ENCODE measurements at regions not wholly inside any gene's neighbourhood (a gene's known extent, or its start where the extent isn't known, plus 50 kb on each side); places are given as distances from the start of the nearest gene placed in this dataset.

DNA sequence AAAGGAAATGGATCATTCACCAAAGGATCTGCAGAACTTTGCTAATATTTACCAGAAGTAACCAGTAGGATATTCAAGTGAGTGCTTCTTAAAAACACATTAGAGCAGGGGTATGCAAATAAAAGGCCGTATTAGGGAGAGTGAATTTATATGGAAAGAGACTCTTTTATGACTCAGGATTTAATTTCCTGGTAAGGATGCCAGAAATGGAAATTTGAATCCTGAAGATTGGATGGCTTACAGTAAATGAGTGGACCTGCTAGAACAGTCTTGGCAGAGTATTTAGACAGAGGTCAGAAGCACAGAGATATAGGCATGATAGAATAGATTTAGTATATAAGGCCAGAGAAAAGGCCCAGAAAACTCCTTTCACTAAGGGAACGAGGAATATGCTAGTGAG lies 201.6 kb downstream of the SLITRK5 start:
- intact Hi-C loops (cut with DNase I) = no loop called here
- Histone ChIP-seq H3K27ac (no peak overlapping the region), H3K36me3 (no peaks in the 10 kb centered on the region), H3K9me3 (no peaks in the 10 kb centered on the region), H3K27me3 (ENCODE audit: low read depth) (no peaks in the 10 kb centered on the region), H3K4me3 (no peak overlapping the region), H3K4me1 (no peaks in the 10 kb centered on the region)
- TF ChIP-seq, protein P1, sequence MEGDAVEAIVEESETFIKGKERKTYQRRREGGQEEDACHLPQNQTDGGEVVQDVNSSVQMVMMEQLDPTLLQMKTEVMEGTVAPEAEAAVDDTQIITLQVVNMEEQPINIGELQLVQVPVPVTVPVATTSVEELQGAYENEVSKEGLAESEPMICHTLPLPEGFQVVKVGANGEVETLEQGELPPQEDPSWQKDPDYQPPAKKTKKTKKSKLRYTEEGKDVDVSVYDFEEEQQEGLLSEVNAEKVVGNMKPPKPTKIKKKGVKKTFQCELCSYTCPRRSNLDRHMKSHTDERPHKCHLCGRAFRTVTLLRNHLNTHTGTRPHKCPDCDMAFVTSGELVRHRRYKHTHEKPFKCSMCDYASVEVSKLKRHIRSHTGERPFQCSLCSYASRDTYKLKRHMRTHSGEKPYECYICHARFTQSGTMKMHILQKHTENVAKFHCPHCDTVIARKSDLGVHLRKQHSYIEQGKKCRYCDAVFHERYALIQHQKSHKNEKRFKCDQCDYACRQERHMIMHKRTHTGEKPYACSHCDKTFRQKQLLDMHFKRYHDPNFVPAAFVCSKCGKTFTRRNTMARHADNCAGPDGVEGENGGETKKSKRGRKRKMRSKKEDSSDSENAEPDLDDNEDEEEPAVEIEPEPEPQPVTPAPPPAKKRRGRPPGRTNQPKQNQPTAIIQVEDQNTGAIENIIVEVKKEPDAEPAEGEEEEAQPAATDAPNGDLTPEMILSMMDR (IDR thresholded peaks at IDR 0.05) = no peak
- DNase-seq (no peak), ATAC-seq (no peak)

DNA sequence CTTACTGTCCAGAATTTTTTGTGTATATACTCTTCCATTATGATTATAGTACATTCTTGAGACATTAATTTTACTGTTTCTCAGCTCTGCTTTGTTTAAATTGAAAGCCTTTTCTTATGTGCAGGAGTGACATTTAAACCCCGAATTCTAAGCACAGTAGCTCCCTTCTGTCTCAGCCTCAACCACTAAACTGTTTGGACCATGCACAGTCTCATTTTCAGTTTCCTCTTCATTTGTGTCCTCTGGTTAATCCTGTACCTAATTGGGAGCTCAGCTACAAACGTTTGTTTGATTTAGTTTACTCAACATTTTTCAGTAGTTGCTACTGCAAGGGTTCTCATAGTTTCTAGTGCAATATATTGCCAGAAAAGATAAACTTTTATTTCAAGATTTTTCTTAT lies 206.3 kb downstream of the SLITRK5 start:
- TF ChIP-seq, protein P1 (IDR thresholded peaks at IDR 0.05) = no peak
- Histone ChIP-seq H3K9me3 (no peaks in the 10 kb centered on the region), H3K36me3 (no peaks in the 10 kb centered on the region), H3K27me3 (ENCODE audit: low read depth) (no peaks in the 10 kb centered on the region), H3K4me1 (no peaks in the 10 kb centered on the region), H3K4me3 (no peak overlapping the region), H3K27ac (no peak overlapping the region)
- ATAC-seq = no peak
- no peak for DNase-seq
- intact Hi-C loops (cut with DNase I) = no loop called here

DNA sequence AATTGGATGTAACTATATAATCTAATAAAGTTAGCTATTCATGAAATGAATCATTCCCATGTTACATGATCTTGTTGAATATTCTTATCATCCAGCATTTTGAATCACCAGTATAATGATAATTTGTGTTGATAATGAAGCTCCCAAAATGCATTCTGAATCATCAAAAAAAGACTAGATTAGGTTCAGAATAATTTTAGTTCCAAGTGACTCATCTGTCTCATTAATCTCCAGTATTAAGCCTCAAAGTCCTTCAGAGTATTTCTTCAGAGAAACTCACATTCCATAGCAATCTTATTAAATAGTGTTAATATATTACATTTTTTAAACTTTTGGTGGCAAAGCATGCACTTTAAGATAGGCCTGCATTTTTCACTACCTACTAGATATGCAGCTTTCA lies 207.5 kb downstream of the SLITRK5 start:
- Histone ChIP-seq H3K4me1 (no peaks in the 10 kb centered on the region), H3K27ac (no peak overlapping the region), H3K27me3 (ENCODE audit: low read depth) (no peaks in the 10 kb centered on the region), H3K36me3 (no peaks in the 10 kb centered on the region), H3K4me3 (no peak overlapping the region), H3K9me3 (no peaks in the 10 kb centered on the region)
- TF ChIP-seq, protein P1 (IDR thresholded peaks at IDR 0.05) = no peak
- no peak for ATAC-seq
- no peak for DNase-seq
- intact Hi-C loops (cut with DNase I) = no loop called here

DNA sequence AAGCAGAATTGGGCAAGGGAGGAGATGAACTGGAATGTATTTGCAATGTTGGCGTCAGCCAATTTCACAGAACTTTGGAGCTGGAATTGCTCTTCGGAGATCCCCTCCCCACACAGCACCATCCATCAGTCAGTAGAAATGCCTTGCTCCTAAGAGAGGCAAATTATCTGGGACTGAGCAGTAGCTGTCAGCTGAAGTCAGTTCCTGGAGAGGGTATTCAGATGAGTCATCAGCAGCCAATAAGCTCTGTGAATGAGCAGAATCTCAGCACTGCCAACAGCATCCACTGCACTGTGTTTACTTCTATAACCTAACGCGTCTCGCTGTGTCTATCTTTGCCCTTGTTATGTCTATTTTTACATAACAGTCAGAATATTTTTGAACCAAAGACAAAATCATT lies 213.7 kb downstream of the SLITRK5 start:
- TF ChIP-seq, protein P1 (IDR thresholded peaks at IDR 0.05) = no peak

DNA sequence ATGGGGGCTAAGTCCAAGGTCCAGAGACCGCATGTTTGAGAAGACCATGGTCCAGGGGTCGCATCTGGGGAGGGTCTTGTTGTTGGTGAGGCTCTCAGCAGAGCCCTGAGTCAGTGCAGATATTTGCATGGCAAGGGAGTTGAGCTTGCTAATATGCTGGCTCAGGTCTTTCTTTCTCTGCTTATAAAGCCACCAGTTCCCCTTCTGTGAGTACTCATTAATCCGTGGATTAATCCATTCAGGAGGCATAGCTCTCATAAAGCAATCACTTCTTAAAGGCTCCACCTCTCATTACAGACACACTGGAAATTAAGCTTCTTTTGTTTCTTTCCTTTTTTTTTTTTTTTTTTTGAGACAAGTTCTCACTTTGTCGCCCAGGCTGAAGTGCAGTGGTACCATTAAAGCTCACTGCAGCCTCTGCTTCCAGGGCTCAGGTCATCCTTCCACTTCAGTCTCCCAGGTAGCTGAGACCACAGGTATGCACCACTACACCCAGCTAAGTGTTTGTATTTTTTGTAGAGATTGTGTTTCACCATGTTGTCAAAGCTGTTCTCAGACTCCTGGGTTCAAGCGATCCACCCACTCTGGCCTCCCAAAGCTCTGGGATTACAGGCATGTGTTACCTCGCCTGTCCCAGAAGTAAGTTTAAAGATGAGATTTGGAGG lies 216.4 kb downstream of the SLITRK5 start:
- Histone ChIP-seq H3K36me3 (no peaks in the 10 kb centered on the region), H3K9me3 (no peaks in the 10 kb centered on the region), H3K27ac (no peak overlapping the region), H3K4me1 (no peaks in the 10 kb centered on the region), H3K4me3 (no peak overlapping the region), H3K27me3 (ENCODE audit: low read depth) (no peaks in the 10 kb centered on the region)
- intact Hi-C loops (cut with DNase I) = no loop called here
- DNase-seq = no peak
- ATAC-seq = peak; percentile 41 to 66
- TF ChIP-seq, protein P1 (IDR thresholded peaks at IDR 0.05) = no peak

More for the DNA sequence above, 213.7 kb downstream of the SLITRK5 start:
- H3K27me3 ChIP-seq (ENCODE audit: low read depth) = no peaks in the 10 kb centered on the region
- no peaks in the 10 kb centered on the region for H3K36me3 ChIP-seq
- no peak overlapping the region for H3K27ac ChIP-seq
- intact Hi-C loops (cut with DNase I) = no loop called here
- ATAC-seq = no peak
- no peak overlapping the region for H3K4me3 ChIP-seq
- H3K9me3 ChIP-seq = no peaks in the 10 kb centered on the region
- H3K4me1 ChIP-seq = no peaks in the 10 kb centered on the region
- no peak for DNase-seq

Data from lower lobe of right lung (tissue), 2 donors.